Stomach (tissue), 4 donors: ENCODE measurements at regions not wholly inside any gene's neighbourhood (a gene's known extent, or its start where the extent isn't known, plus 50 kb on each side); places are given as distances from the start of the nearest gene placed in this dataset.

Experiments
- EP300 ChIP-seq: sonication (generic); formaldehyde crosslinking; IDR thresholded peaks from one replicate; pipeline ENCODE4 v1.6.1; 2017; ENCODE audit warnings: antibody characterized with exemption
- POLR2A ChIP-seq, 4 donors: fragments of 450-650 bp; IDR thresholded peaks; one replicate each; pipeline ENCODE4 v1.6.1; 2016; ENCODE audit warnings: antibody characterized with exemption in 4 of 4, control low read depth in 2 of 4, mild to moderate bottlenecking in 1 of 4, moderate library complexity in 1 of 4
- POLR2AphosphoS5 ChIP-seq, 3 donors: sonication (generic); formaldehyde crosslinking; IDR thresholded peaks; one replicate each; pipeline ENCODE4 v1.6.1; 2016; ENCODE audit warnings: antibody characterized with exemption in 3 of 3
- TF ChIP-seq, protein P1 (sequence below), 7 experiments: fragments of 450-650 bp in 4 of 7; fragments of 200-600 bp in 3 of 7; sonication (generic) in 3 of 7; IDR thresholded peaks; one replicate each; pipeline ENCODE4 v1.5.1; 2016 to 2019; ENCODE audit warnings: antibody characterized with exemption in 7 of 7, control low read depth in 2 of 7, mild to moderate bottlenecking in 1 of 7

DNA sequence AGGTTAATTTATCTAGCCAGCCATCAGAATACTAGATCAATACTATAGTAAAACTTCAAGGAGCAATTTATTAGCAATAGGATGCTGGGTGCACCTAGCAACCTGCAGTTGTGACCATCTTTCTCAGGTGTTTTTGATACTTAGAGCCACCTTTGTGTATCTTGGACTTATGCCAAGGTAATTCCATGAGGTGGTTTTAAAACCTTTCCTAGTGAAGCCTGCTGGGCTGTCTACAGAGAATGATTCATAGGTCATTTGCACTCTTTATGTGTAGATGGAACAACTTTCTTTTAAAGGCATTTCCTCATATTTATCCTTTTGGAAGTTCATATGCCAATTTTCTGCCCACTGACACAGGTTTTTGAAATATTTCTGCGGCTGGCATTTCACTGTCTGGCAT lies 1030.1 kb upstream of the POU3F3 start:
- TF ChIP-seq POLR2A (IDR thresholded peaks at IDR 0.05) (no peak), POLR2AphosphoS5 (IDR thresholded peaks at IDR 0.05) (no peak), EP300 (no peak)
- TF ChIP-seq, protein P1, sequence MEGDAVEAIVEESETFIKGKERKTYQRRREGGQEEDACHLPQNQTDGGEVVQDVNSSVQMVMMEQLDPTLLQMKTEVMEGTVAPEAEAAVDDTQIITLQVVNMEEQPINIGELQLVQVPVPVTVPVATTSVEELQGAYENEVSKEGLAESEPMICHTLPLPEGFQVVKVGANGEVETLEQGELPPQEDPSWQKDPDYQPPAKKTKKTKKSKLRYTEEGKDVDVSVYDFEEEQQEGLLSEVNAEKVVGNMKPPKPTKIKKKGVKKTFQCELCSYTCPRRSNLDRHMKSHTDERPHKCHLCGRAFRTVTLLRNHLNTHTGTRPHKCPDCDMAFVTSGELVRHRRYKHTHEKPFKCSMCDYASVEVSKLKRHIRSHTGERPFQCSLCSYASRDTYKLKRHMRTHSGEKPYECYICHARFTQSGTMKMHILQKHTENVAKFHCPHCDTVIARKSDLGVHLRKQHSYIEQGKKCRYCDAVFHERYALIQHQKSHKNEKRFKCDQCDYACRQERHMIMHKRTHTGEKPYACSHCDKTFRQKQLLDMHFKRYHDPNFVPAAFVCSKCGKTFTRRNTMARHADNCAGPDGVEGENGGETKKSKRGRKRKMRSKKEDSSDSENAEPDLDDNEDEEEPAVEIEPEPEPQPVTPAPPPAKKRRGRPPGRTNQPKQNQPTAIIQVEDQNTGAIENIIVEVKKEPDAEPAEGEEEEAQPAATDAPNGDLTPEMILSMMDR (IDR thresholded peaks at IDR 0.05), result no peak
